ENCODE measurements at regions not wholly inside any gene's neighbourhood (a gene's known extent, or its start where the extent isn't known, plus 50 kb on each side); places are given as distances from the start of the nearest gene placed in this dataset.
"Not testable (repeated sequence)": the region's sequence is repeated elsewhere in the genome, so short reads cannot be mapped to it uniquely, and the experiment has no call there.

DNA sequence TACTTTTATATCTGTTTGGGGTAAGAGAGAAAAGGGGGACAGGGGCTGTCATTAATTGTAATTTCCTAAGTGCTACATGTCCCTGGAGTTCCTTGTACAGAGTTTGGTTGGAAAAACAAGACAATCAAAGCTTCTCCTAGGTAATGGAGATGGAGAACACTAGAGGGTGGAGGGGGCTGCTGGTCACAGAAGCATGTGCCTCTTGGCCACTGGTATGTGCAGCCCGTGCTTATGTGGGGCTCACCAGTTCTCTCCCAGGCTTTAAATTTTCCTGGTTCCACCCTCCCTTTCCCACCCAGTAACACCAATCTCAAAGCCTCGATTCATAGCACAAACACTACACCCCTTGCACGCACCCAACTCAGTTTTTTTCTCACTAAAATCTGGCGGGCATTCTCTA lies 165.6 kb downstream of the SAMD5 start:
- no peak for DNase-seq

GRCh38 chr6:147674794-147675193 lies 166.3 kb downstream of the SAMD5 start:
- DNase-seq = no peak

DNA sequence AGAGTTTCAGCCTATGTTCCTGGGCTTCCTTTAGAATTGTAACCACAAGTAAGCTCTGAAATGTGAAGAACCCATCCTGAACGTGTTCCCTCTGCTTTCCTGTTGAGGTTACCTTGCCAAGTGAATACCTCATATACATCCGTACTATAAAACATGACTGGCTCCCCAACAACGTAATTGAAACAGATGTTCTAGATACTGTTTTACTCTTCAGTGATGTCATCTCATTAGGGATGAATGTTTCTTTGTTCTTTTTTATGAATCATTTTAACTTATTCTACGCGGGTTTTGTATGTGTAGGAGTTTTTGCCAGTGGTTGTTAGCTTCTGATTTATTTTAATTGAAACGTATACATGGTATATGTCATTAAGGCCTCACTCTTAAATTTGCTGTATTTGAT lies 166.8 kb downstream of the SAMD5 start:
- DNase-seq = no peak

GRCh38 chr6:147676495-147677199 lies 168.2 kb downstream of the SAMD5 start:
- no peak for DNase-seq

DNA sequence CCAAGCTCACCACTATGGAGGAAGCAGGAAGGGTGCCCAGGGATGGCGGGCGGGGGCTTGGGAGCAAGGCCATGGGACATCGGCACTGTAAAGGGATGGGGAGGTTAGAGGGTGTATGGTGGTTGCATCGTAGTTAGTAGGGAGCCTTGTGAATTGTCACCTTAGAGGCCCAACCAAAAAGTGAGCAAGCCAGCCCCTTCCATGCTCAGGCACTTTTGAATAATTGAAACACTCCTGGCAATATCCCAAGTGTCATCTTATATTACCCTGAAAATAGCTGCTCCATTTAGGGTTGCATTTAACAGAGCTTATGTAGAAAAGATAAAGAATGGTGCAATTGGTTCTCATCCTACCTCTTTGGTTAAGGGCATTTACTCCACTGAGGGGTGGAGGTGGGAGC lies 169.2 kb downstream of the SAMD5 start:
- DNase-seq = no peak

DNA sequence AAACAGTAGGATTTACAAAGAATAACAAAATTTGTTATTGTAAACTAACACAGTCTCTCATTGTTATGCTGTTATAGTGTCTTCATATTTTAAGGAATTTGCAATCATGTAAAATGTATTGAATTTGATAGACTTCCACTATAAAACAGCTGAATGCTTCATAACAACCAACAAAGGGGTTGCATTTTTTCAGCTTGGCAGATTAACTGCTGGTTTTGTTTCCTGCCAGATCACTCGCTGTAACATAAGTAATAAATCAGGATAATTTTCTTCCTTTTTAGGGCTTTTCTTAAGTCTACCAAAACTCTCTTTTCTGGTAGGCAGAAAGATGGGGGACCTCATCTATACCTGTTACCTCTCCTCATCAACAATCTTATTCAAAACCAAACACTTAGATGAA lies 169.8 kb downstream of the SAMD5 start:
- no peak for DNase-seq

GRCh38 chr6:147684906-147685305 lies 176.4 kb downstream of the SAMD5 start:
- DNase-seq = no peak

GRCh38 chr6:147689398-147689797 lies 180.9 kb downstream of the SAMD5 start:
- DNase-seq = no peak

- no peak for DNase-seq
Observed at GRCh38 chr6:147691446-147691845, 183.0 kb downstream of the SAMD5 start.

DNA sequence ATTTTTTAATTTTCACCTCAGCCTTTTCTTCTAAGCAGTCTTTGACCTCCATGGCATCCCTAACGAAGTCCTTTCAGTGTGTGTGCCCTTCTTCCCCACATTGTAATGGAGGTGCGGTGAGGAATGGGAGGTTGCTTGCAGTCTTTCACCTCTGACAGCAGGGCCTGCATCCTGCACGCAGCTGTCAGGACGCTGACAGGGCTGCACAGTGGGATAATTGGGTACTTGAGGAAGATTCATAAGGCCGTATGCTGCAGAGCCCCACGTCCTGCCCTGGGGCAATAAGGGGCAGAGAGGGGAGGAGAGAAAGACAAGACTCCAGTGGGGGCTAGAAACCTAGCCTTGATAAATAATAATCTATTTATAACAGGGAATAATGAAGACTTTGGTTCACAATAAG lies 184.7 kb downstream of the SAMD5 start:
- no peak for DNase-seq

- DNase-seq = not testable (repeated sequence)
Observed at GRCh38 chr6:147694556-147694955, 186.1 kb downstream of the SAMD5 start.

GRCh38 chr6:147695819-147696218 lies 187.3 kb downstream of the SAMD5 start:
- no peak for DNase-seq

DNA sequence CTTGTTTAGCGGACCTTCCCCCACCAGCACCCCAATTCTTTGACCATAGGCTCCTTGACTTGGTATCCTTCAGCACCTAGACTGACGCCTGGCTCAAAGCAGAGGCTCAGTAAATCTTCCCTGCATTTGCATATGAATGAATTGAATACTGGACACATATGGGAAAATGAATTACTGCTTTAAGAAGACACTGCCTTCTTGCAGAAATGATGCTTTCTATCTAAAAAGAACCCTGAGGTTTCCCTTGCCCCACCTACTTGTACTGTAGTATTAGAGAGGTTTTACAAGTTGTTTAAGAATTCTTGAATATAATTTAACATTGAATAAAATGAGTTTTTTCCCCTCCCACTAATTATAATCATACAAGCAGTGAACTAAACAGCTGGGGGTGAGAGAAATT lies 190.7 kb downstream of the SAMD5 start:
- no peak for DNase-seq

DNA sequence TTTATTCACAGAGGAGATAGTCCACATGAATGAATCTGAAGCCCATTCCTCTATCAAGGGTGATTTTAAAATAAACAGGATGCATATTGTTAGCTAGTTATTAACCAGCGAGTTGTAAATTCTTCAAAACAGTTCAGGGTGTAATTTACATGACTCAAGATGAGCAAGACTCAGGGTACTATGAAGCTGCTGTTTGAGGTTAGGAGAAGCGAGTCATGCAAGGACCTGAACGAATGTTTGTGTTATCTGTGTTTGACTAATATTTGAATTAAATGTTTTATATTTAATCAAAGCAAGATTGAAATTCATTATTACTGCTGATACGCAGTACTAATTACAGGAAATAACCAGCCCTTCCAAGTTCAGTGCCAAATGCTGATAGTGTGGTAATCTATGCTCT lies 191.1 kb downstream of the SAMD5 start:
- DNase-seq = no peak

DNA sequence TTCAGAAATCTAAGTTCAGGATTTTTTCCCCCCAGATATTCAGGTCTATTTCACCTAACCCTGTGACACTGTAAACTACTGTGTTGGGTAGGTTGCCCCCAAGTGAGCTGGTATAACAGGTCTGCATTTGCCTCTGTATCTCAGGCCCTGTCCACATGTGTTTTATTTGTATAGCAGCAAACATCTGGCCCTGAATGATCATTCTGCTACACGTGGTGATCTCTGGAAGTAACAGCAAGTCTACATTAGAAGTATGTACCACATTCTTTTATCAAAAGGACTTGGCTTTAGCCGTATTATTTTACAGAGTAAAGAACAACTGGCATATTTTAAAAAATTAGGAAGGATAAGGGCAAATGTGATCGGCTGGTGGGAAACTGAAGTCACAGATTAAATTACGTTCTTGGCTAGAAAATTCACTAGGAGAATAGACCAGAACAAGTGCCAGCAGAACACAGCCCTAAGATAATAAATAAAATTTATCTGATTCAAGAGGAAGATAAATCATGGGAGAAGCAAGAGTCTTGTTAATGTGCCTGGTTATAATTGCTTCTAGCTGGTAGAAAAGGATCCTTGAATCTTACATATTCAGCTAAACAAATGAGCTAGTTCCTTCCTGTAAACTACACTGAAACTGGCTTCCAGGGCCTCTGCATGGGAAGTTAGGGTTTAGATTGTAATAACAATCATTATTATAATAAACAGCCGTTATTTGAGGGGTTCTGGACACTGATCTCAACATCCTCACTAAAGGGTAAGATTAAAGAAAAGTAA lies 192.1 kb downstream of the SAMD5 start:
- DNase-seq = no peak

- no peak for DNase-seq
Observed at GRCh38 chr6:147704691-147705090, 196.2 kb downstream of the SAMD5 start.

- DNase-seq = no peak
Observed at GRCh38 chr6:147707524-147707923, 199.0 kb downstream of the SAMD5 start.

DNA sequence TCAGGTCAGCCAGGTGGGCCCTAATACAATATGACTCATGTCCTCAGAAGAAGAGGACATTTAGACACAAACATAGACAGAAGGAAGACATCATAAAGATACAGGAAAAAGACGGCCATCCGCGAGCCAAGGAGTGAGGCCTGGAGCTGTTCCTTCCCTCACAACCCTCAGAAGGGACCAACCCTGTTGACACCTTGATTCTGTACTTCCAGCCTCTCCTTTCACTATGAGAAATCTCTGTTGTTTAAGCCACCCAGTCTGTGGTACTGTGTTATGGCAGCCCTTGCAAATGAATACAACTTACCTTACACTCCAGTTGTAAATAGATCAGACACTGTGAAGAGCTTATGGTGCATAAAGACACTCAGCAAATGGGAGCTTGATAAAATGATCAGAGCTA lies 199.7 kb downstream of the SAMD5 start:
- no peak for DNase-seq

- no peak for DNase-seq
Observed at GRCh38 chr6:147709396-147710272, 201.1 kb downstream of the SAMD5 start.

- DNase-seq = no peak
Observed at GRCh38 chr6:147710890-147711289, 202.4 kb downstream of the SAMD5 start.

GRCh38 chr6:147711476-147711875 lies 203.0 kb downstream of the SAMD5 start:
- no peak for DNase-seq

GRCh38 chr6:147712841-147713240 lies 204.4 kb downstream of the SAMD5 start:
- DNase-seq = no peak

GRCh38 chr6:147715035-147715434 lies 206.5 kb downstream of the SAMD5 start:
- DNase-seq = no peak

DNA sequence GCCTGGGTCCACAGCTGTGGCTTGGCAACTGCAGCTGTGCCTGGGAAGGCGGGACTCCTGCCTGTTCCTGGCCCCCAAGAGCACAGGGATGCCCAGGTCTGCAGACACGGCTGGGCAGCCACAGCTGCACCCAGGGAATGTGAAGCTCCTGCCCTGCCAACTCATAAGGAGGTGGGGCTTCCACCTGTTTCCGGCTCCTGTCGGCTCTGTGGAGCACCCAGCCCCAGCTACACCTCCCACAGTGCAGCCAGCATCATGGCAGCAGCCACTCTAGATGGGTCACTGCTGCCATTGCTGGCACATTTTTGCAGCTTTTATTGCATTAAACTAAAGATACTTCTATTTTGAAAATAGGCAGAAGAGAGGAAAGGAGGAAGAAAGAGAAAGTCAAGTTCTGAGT lies 207.9 kb downstream of the SAMD5 start:
- DNase-seq = no peak

Measured in CD4-positive, alpha-beta T cell treated with Interleukin-17A for 4 hours (primary cell).